ENCODE measurements at regions not wholly inside any gene's neighbourhood (a gene's known extent, or its start where the extent isn't known, plus 50 kb on each side); places are given as distances from the start of the nearest gene placed in this dataset.
"Not testable (repeated sequence)": the region's sequence is repeated elsewhere in the genome, so short reads cannot be mapped to it uniquely, and the experiment has no call there.

GRCh38 chr3:102687851-102688555 is 253.2 kb downstream of the ZPLD1 start:
- DNase-seq, result no peak

- DNase-seq, result no peak
Measured at GRCh38 chr3:102688556-102688930, 253.7 kb downstream of the ZPLD1 start.

- no peak for DNase-seq
Measured at GRCh38 chr3:102691507-102691906, 256.7 kb downstream of the ZPLD1 start.

GRCh38 chr3:102699104-102699818 is 264.4 kb downstream of the ZPLD1 start:
- no peak for DNase-seq

- DNase-seq, result no peak
Measured at GRCh38 chr3:102699819-102700140, 265.0 kb downstream of the ZPLD1 start.

- DNase-seq, result no peak
Measured at GRCh38 chr3:102712896-102713295, 278.1 kb downstream of the ZPLD1 start.

- no peak for DNase-seq
Measured at GRCh38 chr3:102714567-102714966, 279.8 kb downstream of the ZPLD1 start.

- no peak for DNase-seq
Measured at GRCh38 chr3:102715030-102715697, 280.3 kb downstream of the ZPLD1 start.

- DNase-seq, result no peak
Measured at GRCh38 chr3:102718651-102719050, 283.8 kb downstream of the ZPLD1 start.

GRCh38 chr3:102722317-102722716 is 287.5 kb downstream of the ZPLD1 start:
- no peak for DNase-seq

GRCh38 chr3:102727340-102727739 is 292.5 kb downstream of the ZPLD1 start:
- no peak for DNase-seq

GRCh38 chr3:102732581-102732980 is 297.8 kb downstream of the ZPLD1 start:
- not testable (repeated sequence) for DNase-seq

GRCh38 chr3:102733791-102734563 is 299.2 kb downstream of the ZPLD1 start:
- peak in 1 of 2 experiments; percentile 33 for DNase-seq

- DNase-seq, result no peak
Measured at GRCh38 chr3:102735311-102735710, 300.5 kb downstream of the ZPLD1 start.

GRCh38 chr3:102736288-102736974 is 301.6 kb downstream of the ZPLD1 start:
- DNase-seq, result no peak

- DNase-seq, result no peak
Measured at GRCh38 chr3:102736975-102737304, 302.1 kb downstream of the ZPLD1 start.

- DNase-seq, result no peak
Measured at GRCh38 chr3:102737353-102737752, 302.5 kb downstream of the ZPLD1 start.

- peak; percentile 17 to 55 for DNase-seq
Measured at GRCh38 chr3:102741105-102741504, 306.3 kb downstream of the ZPLD1 start.

GRCh38 chr3:102741694-102742093 is 306.9 kb downstream of the ZPLD1 start:
- no peak for DNase-seq

GRCh38 chr3:102745881-102746280 is 311.1 kb downstream of the ZPLD1 start:
- DNase-seq, result peak; percentile 9 to 60

- no peak for DNase-seq
Measured at GRCh38 chr3:102747611-102748010, 312.8 kb downstream of the ZPLD1 start.

- no peak for DNase-seq
Measured at GRCh38 chr3:102748646-102749045, 313.8 kb downstream of the ZPLD1 start.

- DNase-seq, result no peak
Measured at GRCh38 chr3:102750322-102750721, 315.5 kb downstream of the ZPLD1 start.

Measured in NCI-H526 (cell line).